ENCODE measurements at regions not wholly inside any gene's neighbourhood (a gene's known extent, or its start where the extent isn't known, plus 50 kb on each side); places are given as distances from the start of the nearest gene placed in this dataset.

GRCh38 chr5:1938310-1939000 lies 55.7 kb upstream of the IRX4 start:
- Histone ChIP-seq H3K27me3 (replicated peaks in 1 of 7) (peaks cover 0 to 42% (median 0%) of the 10 kb centered on the region in 7 donors), H3K4me3 (no peak overlapping the region), H3K4me1 (no peaks in the 10 kb centered on the region), H3K27ac (no peak overlapping the region), H3K36me3 (no peaks in the 10 kb centered on the region), H3K9me3 (peaks cover 0 to 5% (median 0%) of the 10 kb centered on the region in 8 donors)
- DNase-seq = no peak
- 74 to 81% (median 77%) methylated on average over 17 of the region's 17 CpGs for WGBS, 5 donors
- intact Hi-C loops (cut with DNase I; ENCODE audit: low total_unique reads) = no loop called here
- TF ChIP-seq POLR2A (IDR thresholded peaks at IDR 0.05) = no peak

GRCh38 chr5:1937590-1937989 lies 54.9 kb upstream of the IRX4 start:
- DNase-seq = no peak
- no peaks in the 10 kb centered on the region for H3K36me3 ChIP-seq
- H3K4me3 ChIP-seq = no peak overlapping the region
- H3K4me1 ChIP-seq = no peaks in the 10 kb centered on the region
- peaks cover 0 to 5% (median 0%) of the 10 kb centered on the region in 8 donors for H3K9me3 ChIP-seq
- H3K27me3 ChIP-seq (replicated peaks in 1 of 7) = peaks cover 0 to 45% (median 6%) of the 10 kb centered on the region in 7 donors
- intact Hi-C loops (cut with DNase I; ENCODE audit: low total_unique reads) = no loop called here
- no peak for TF ChIP-seq POLR2A (IDR thresholded peaks at IDR 0.05)
- no peak for TF ChIP-seq POLR2AphosphoS5 (IDR thresholded peaks at IDR 0.05)
- no peak for TF ChIP-seq CTCF (IDR thresholded peaks at IDR 0.05 in 8 of 11, conservative IDR thresholded peaks at IDR 0.05 in 3 of 11)
- WGBS, 5 donors = 77 to 89% (median 80%) methylated on average over 12 of the region's 12 CpGs
- no peak overlapping the region for H3K27ac ChIP-seq

GRCh38 chr5:1936901-1937300 lies 54.2 kb upstream of the IRX4 start:
- Histone ChIP-seq H3K4me1 (no peaks in the 10 kb centered on the region), H3K36me3 (no peaks in the 10 kb centered on the region), H3K27ac (no peak overlapping the region), H3K9me3 (no peaks in the 10 kb centered on the region), H3K4me3 (no peak overlapping the region), H3K27me3 (replicated peaks in 1 of 7) (peaks cover 0 to 52% (median 12%) of the 10 kb centered on the region in 7 donors)
- intact Hi-C loops (cut with DNase I; ENCODE audit: low total_unique reads) = no loop called here
- TF ChIP-seq POLR2A (IDR thresholded peaks at IDR 0.05) (no peak), POLR2AphosphoS5 (IDR thresholded peaks at IDR 0.05) (no peak), CTCF (IDR thresholded peaks at IDR 0.05 in 8 of 11, conservative IDR thresholded peaks at IDR 0.05 in 3 of 11) (no peak)
- 68 to 85% (median 82%) methylated on average over 5 of the region's 5 CpGs for WGBS, 5 donors
- no peak for DNase-seq

- TF ChIP-seq CTCF (IDR thresholded peaks at IDR 0.05 in 8 of 11, conservative IDR thresholded peaks at IDR 0.05 in 3 of 11) = no peak
- WGBS, 5 donors = 67 to 87% (median 78%) methylated on average over 4 of the region's 4 CpGs
- no peak overlapping the region for H3K27ac ChIP-seq
- intact Hi-C loops (cut with DNase I; ENCODE audit: low total_unique reads) = no loop called here
- H3K36me3 ChIP-seq = no peaks in the 10 kb centered on the region
- H3K9me3 ChIP-seq = no peaks in the 10 kb centered on the region
- H3K4me1 ChIP-seq = peaks cover 0 to 5% (median 3%) of the 10 kb centered on the region in 6 donors
- no peak overlapping the region for H3K4me3 ChIP-seq
- DNase-seq = no peak
- peaks cover 0 to 57% (median 17%) of the 10 kb centered on the region in 7 donors for H3K27me3 ChIP-seq (replicated peaks in 1 of 7)
These were observed 53.7 kb upstream of the IRX4 start for GRCh38 chr5:1936413-1936812.

All from spleen (tissue), 11 donors.